ENCODE measurements at regions not wholly inside any gene's neighbourhood (a gene's known extent, or its start where the extent isn't known, plus 50 kb on each side); places are given as distances from the start of the nearest gene placed in this dataset.
"Not testable (repeated sequence)": the region's sequence is repeated elsewhere in the genome, so short reads cannot be mapped to it uniquely, and the experiment has no call there.

GRCh38 chr2:145787597-145788361 lies 1267.9 kb upstream of the ZEB2 start:
- ATAC-seq, H3K9me3 Mint-ChIP-seq, H3K4me3 Mint-ChIP-seq: not testable (repeated sequence)

GRCh38 chr2:145782607-145783006 lies 1262.7 kb upstream of the ZEB2 start:
- H3K4me1 Mint-ChIP-seq (ENCODE audit: low read depth); ATAC-seq: not testable (repeated sequence)

More at GRCh38 chr2:145787597-145788361, 1267.9 kb upstream of the ZEB2 start:
- H3K36me3 Mint-ChIP-seq (ENCODE audit: insufficient read depth); H3K27me3 Mint-ChIP-seq (ENCODE audit: low read depth); H3K4me1 Mint-ChIP-seq (ENCODE audit: low read depth); DNase-seq: not testable (repeated sequence)

GRCh38 chr2:145777914-145778313 lies 1258.0 kb upstream of the ZEB2 start:
- H3K9me3 Mint-ChIP-seq: peaks cover 3% of the 10 kb centered on the region
- H3K36me3 Mint-ChIP-seq (ENCODE audit: insufficient read depth): no peaks in the 10 kb centered on the region
- no peaks in the 10 kb centered on the region for H3K4me1 Mint-ChIP-seq (ENCODE audit: low read depth)
- no peak for ATAC-seq
- no peaks in the 10 kb centered on the region for H3K27me3 Mint-ChIP-seq (ENCODE audit: low read depth)
- H3K4me3 Mint-ChIP-seq: no peak overlapping the region
- no peak for DNase-seq

More at GRCh38 chr2:145782607-145783006, 1262.7 kb upstream of the ZEB2 start:
- not testable (repeated sequence) for H3K36me3 Mint-ChIP-seq (ENCODE audit: insufficient read depth); DNase-seq; H3K9me3 Mint-ChIP-seq; H3K27me3 Mint-ChIP-seq (ENCODE audit: low read depth); H3K4me3 Mint-ChIP-seq

- H3K4me3 Mint-ChIP-seq: no peak overlapping the region
These were observed 1257.4 kb upstream of the ZEB2 start for GRCh38 chr2:145777297-145777696.

GRCh38 chr2:145775591-145775990 lies 1255.7 kb upstream of the ZEB2 start:
- ATAC-seq (no peak), DNase-seq (no peak)
- Mint-ChIP-seq H3K9me3 (peaks cover 3% of the 10 kb centered on the region), H3K4me1 (ENCODE audit: low read depth) (no peaks in the 10 kb centered on the region), H3K4me3 (no peak overlapping the region), H3K27me3 (ENCODE audit: low read depth) (no peaks in the 10 kb centered on the region), H3K36me3 (ENCODE audit: insufficient read depth) (no peaks in the 10 kb centered on the region)

More at GRCh38 chr2:145777297-145777696, 1257.4 kb upstream of the ZEB2 start:
- Mint-ChIP-seq H3K27me3 (ENCODE audit: low read depth) (no peaks in the 10 kb centered on the region), H3K36me3 (ENCODE audit: insufficient read depth) (no peaks in the 10 kb centered on the region), H3K4me1 (ENCODE audit: low read depth) (no peaks in the 10 kb centered on the region), H3K9me3 (peaks cover 3% of the 10 kb centered on the region)
- DNase-seq (no peak), ATAC-seq (no peak)

- Mint-ChIP-seq H3K4me1 (ENCODE audit: low read depth) (no peaks in the 10 kb centered on the region), H3K4me3 (no peak overlapping the region), H3K36me3 (ENCODE audit: insufficient read depth) (no peaks in the 10 kb centered on the region), H3K27me3 (ENCODE audit: low read depth) (no peaks in the 10 kb centered on the region), H3K9me3 (peaks cover 3% of the 10 kb centered on the region)
- DNase-seq: no peak
- no peak for ATAC-seq
These were observed 1251.6 kb upstream of the ZEB2 start for GRCh38 chr2:145771525-145771924.

- no peak overlapping the region for H3K4me3 Mint-ChIP-seq
- ATAC-seq: no peak
- H3K36me3 Mint-ChIP-seq (ENCODE audit: insufficient read depth): no peaks in the 10 kb centered on the region
- no peak for DNase-seq
- H3K9me3 Mint-ChIP-seq: no peaks in the 10 kb centered on the region
- H3K27me3 Mint-ChIP-seq (ENCODE audit: low read depth): no peaks in the 10 kb centered on the region
- H3K4me1 Mint-ChIP-seq (ENCODE audit: low read depth): no peaks in the 10 kb centered on the region
These were observed 1249.2 kb upstream of the ZEB2 start for GRCh38 chr2:145769011-145769716.

GRCh38 chr2:145765874-145766273 lies 1246.0 kb upstream of the ZEB2 start:
- DNase-seq: no peak
- no peaks in the 10 kb centered on the region for H3K9me3 Mint-ChIP-seq
- ATAC-seq: no peak
- no peaks in the 10 kb centered on the region for H3K36me3 Mint-ChIP-seq (ENCODE audit: insufficient read depth)
- H3K4me1 Mint-ChIP-seq (ENCODE audit: low read depth): no peaks in the 10 kb centered on the region
- H3K27me3 Mint-ChIP-seq (ENCODE audit: low read depth): no peaks in the 10 kb centered on the region
- H3K4me3 Mint-ChIP-seq: no peak overlapping the region

GRCh38 chr2:145764631-145765030 lies 1244.7 kb upstream of the ZEB2 start:
- no peak overlapping the region for H3K4me3 Mint-ChIP-seq
- H3K4me1 Mint-ChIP-seq (ENCODE audit: low read depth): no peaks in the 10 kb centered on the region
- no peaks in the 10 kb centered on the region for H3K27me3 Mint-ChIP-seq (ENCODE audit: low read depth)
- no peaks in the 10 kb centered on the region for H3K9me3 Mint-ChIP-seq
- DNase-seq: no peak
- no peaks in the 10 kb centered on the region for H3K36me3 Mint-ChIP-seq (ENCODE audit: insufficient read depth)
- no peak for ATAC-seq

- Mint-ChIP-seq H3K4me3 (no peak overlapping the region), H3K9me3 (no peaks in the 10 kb centered on the region), H3K36me3 (ENCODE audit: insufficient read depth) (no peaks in the 10 kb centered on the region), H3K4me1 (ENCODE audit: low read depth) (no peaks in the 10 kb centered on the region), H3K27me3 (ENCODE audit: low read depth) (no peaks in the 10 kb centered on the region)
- ATAC-seq (no peak), DNase-seq (no peak)
These were observed 1241.1 kb upstream of the ZEB2 start for GRCh38 chr2:145760781-145761649.

GRCh38 chr2:145759228-145759915 lies 1239.5 kb upstream of the ZEB2 start:
- H3K9me3 Mint-ChIP-seq: no peaks in the 10 kb centered on the region
- no peak for DNase-seq
- no peak for ATAC-seq
- H3K4me1 Mint-ChIP-seq (ENCODE audit: low read depth): no peaks in the 10 kb centered on the region
- H3K27me3 Mint-ChIP-seq (ENCODE audit: low read depth): no peaks in the 10 kb centered on the region
- no peak overlapping the region for H3K4me3 Mint-ChIP-seq
- H3K36me3 Mint-ChIP-seq (ENCODE audit: insufficient read depth): no peaks in the 10 kb centered on the region

GRCh38 chr2:145757503-145758246 lies 1237.8 kb upstream of the ZEB2 start:
- no peaks in the 10 kb centered on the region for H3K27me3 Mint-ChIP-seq (ENCODE audit: low read depth)
- no peak for ATAC-seq
- H3K4me1 Mint-ChIP-seq (ENCODE audit: low read depth): no peaks in the 10 kb centered on the region
- no peak for DNase-seq
- H3K4me3 Mint-ChIP-seq: no peak overlapping the region
- H3K9me3 Mint-ChIP-seq: no peaks in the 10 kb centered on the region
- no peaks in the 10 kb centered on the region for H3K36me3 Mint-ChIP-seq (ENCODE audit: insufficient read depth)

- no peaks in the 10 kb centered on the region for H3K36me3 Mint-ChIP-seq (ENCODE audit: insufficient read depth)
- H3K4me3 Mint-ChIP-seq: no peak overlapping the region
- no peak for DNase-seq
- H3K4me1 Mint-ChIP-seq (ENCODE audit: low read depth): peaks cover 4% of the 10 kb centered on the region
- no peaks in the 10 kb centered on the region for H3K27me3 Mint-ChIP-seq (ENCODE audit: low read depth)
- no peaks in the 10 kb centered on the region for H3K9me3 Mint-ChIP-seq
- ATAC-seq: no peak
These were observed 1235.3 kb upstream of the ZEB2 start for GRCh38 chr2:145755019-145755837.
